GM23338 (cell line): ENCODE measurements at regions not wholly inside any gene's neighbourhood (a gene's known extent, or its start where the extent isn't known, plus 50 kb on each side); places are given as distances from the start of the nearest gene placed in this dataset.

Experiments
- CREB1 ChIP-seq: fragments of 250-450 bp; sonication (Bioruptor Pico); IDR thresholded peaks from 2 replicates; pipeline ENCODE4 v1.5.0; 2020; ENCODE audit warnings: low read depth, mild to moderate bottlenecking, moderate library complexity
- CTCF ChIP-seq, 2 experiments: fragments of 200-600 bp in 1 of 2; sonication (generic) in 1 of 2; conservative IDR thresholded peaks; 2 replicates each; pipeline versions ENCODE4 v1.5.1 to v1.6.1; 2016 to 2017; ENCODE audit warnings: antibody characterized with exemption in 2 of 2, low read depth in 2 of 2, mild to moderate bottlenecking in 2 of 2, moderate library complexity in 1 of 2
- EZH2 ChIP-seq: fragments of 200-600 bp; sonication (generic); IDR thresholded peaks from one replicate; pipeline ENCODE4 v1.8.0; 2017; ENCODE audit warnings: antibody characterized with exemption, mild to moderate bottlenecking, low read depth; ENCODE audit not compliant: unreplicated experiment
- EZH2phosphoT487 ChIP-seq: fragments of 200-600 bp; sonication (generic); IDR thresholded peaks from one replicate; pipeline ENCODE4 v1.8.1; 2018; ENCODE audit warnings: antibody characterized with exemption; ENCODE audit not compliant: unreplicated experiment
- JUNB ChIP-seq: IDR thresholded peaks from one replicate; pipeline ENCODE4 v1.6.1; 2016; ENCODE audit warnings: antibody characterized with exemption; ENCODE audit not compliant: unreplicated experiment
- NANOG ChIP-seq: IDR thresholded peaks from 2 replicates; pipeline ENCODE4 v1.6.1; 2016; ENCODE audit warnings: antibody characterized with exemption, borderline replicate concordance
- POLR2AphosphoS5 ChIP-seq: IDR thresholded peaks from 2 replicates; pipeline ENCODE4 v1.6.1; 2016; ENCODE audit warnings: antibody characterized with exemption, low read depth
- REST ChIP-seq: IDR thresholded peaks from one replicate; pipeline ENCODE4 v1.6.1; 2018; ENCODE audit warnings: antibody characterized with exemption; ENCODE audit not compliant: unreplicated experiment
- STAT1 ChIP-seq: IDR thresholded peaks from one replicate; pipeline ENCODE4 v1.6.1; 2016; ENCODE audit warnings: antibody characterized with exemption; ENCODE audit not compliant: unreplicated experiment

- TF ChIP-seq CREB1 (CRISPR knock-in tag) (no peak), CTCF (conservative IDR thresholded peaks at IDR 0.05; ENCODE audit: low read depth in 2 of 2) (no peak), POLR2AphosphoS5 (no peak), EZH2 (no peak), REST (no peak), EZH2phosphoT487 (no peak), JUNB (no peak), NANOG (no peak), STAT1 (no peak)
These were observed 493.3 kb downstream of the RFC3 start for GRCh38 chr13:34311251-34311650.
